Ishikawa (cell line): ENCODE measurements at regions not wholly inside any gene's neighbourhood (a gene's known extent, or its start where the extent isn't known, plus 50 kb on each side); places are given as distances from the start of the nearest gene placed in this dataset.
A peak's percentile ranks its signal among the peaks of the same experiment; 100 is the strongest.

Experiments used
- CEBPB ChIP-seq: IDR thresholded peaks from 2 replicates; pipeline ENCODE4 v1.6.1; 2012
- CREB1 ChIP-seq: IDR thresholded peaks from 2 replicates; pipeline ENCODE4 v1.6.1; 2012; ENCODE audit warnings: low read depth
- EGR1 ChIP-seq: IDR thresholded peaks from 2 replicates; pipeline ENCODE4 v1.6.1; 2012
- EP300 ChIP-seq: IDR thresholded peaks from 2 replicates; pipeline ENCODE4 v1.6.1; 2012; ENCODE audit warnings: borderline replicate concordance
- FOXM1 ChIP-seq: IDR thresholded peaks from 2 replicates; pipeline ENCODE4 v1.6.1; 2012; ENCODE audit warnings: low read depth, borderline replicate concordance
- NFIC ChIP-seq: IDR thresholded peaks from 2 replicates; pipeline ENCODE4 v1.6.1; 2012
- RAD21 ChIP-seq: IDR thresholded peaks from 2 replicates; pipeline ENCODE4 v1.6.1; 2012; ENCODE audit warnings: low read depth
- TAF1 ChIP-seq: IDR thresholded peaks from 2 replicates; pipeline ENCODE4 v1.6.1; 2012; ENCODE audit warnings: low read depth, mild to moderate bottlenecking
- TCF12 ChIP-seq: IDR thresholded peaks from 2 replicates; pipeline ENCODE4 v1.6.1; 2012; ENCODE audit warnings: low read depth
- TEAD4 ChIP-seq: IDR thresholded peaks from 2 replicates; pipeline ENCODE4 v1.6.1; 2012
- YY1 ChIP-seq: IDR thresholded peaks from 2 replicates; pipeline ENCODE4 v1.6.1; 2012; ENCODE audit warnings: low read depth
- ZBTB7A ChIP-seq: IDR thresholded peaks from 2 replicates; pipeline ENCODE4 v1.6.1; 2012; ENCODE audit warnings: low read depth
- TF ChIP-seq, protein P1 (sequence below): IDR thresholded peaks from 2 replicates; pipeline ENCODE4 v1.6.1; 2012
- TF ChIP-seq, protein P2 (sequence below): IDR thresholded peaks from 2 replicates; pipeline ENCODE4 v1.6.1; 2012
- TF ChIP-seq, protein P3 (sequence below): IDR thresholded peaks from 2 replicates; pipeline ENCODE4 v1.6.1; 2012; ENCODE audit warnings: low read depth, mild to moderate bottlenecking

DNA sequence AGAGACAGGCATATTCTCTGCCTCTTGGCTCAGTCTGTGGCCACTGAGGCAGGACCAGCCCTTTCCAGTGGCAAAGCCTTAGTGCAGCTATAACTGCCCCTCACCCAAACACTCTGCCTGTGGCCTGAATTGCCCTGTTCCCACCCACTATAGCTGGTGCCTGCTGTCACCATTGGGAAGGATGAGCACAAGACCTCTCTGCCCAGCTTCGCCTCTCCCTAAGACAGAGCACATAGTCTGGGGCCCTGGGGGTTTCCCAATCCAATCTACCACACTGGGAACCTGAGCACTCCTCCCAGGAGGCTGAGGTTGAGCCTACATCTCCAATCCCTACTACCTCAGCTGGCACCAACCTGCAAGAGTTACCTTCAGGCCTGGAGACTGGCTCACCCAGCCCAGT lies 670.4 kb downstream of the JRKL start:
- TF ChIP-seq TEAD4: no peak
- no peak for TF ChIP-seq CEBPB
- TF ChIP-seq FOXM1: no peak
- no peak for TF ChIP-seq YY1
- no peak for TF ChIP-seq TAF1
- no peak for TF ChIP-seq ZBTB7A

DNA sequence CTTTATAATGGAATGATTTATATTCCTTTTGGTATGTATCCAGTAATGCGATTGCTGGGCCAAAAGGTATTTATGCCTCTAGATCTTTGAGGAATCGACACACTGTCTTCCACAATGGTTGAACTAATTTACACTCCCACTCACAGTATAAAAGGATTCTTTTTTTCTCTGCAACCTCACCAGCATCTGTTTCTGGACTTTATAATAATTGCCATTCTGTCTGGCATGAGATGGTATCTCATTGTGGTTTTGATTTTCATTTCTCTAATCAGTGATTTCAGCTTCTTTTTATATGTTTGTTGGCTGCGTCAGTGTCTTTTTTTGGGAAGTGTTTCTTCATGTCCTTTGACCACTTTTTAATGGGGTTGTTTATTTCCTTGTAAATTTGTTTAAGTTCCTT lies 679.3 kb downstream of the JRKL start:
- no peak for TF ChIP-seq FOXM1
- TF ChIP-seq TEAD4: no peak

DNA sequence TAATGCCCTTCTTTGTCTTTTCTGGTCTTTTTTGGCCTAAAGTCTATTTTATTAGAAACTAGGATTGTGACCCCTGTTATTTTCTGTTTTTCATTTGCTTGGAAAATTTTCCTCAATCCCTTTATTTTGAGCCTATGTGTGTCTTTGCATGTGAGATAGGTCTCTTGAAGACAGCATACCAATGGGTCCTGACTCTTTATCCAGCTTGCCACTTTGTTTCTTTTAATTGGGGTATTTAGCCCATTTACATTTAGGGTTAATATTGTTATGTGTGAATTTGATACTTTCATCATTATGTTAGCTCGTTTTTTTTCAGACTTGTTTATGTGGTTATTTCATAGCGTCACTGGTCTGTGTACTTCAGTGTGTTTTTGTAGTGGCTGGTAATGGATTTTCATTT lies 682.6 kb downstream of the JRKL start:
- TF ChIP-seq, protein P1, sequence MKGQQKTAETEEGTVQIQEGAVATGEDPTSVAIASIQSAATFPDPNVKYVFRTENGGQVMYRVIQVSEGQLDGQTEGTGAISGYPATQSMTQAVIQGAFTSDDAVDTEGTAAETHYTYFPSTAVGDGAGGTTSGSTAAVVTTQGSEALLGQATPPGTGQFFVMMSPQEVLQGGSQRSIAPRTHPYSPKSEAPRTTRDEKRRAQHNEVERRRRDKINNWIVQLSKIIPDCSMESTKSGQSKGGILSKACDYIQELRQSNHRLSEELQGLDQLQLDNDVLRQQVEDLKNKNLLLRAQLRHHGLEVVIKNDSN: no peak
- TF ChIP-seq TEAD4 (no peak), NFIC (no peak), CREB1 (no peak), RAD21 (no peak), TCF12 (no peak), EGR1 (no peak), TAF1 (no peak), ZBTB7A (no peak)
- TF ChIP-seq, protein P2, sequence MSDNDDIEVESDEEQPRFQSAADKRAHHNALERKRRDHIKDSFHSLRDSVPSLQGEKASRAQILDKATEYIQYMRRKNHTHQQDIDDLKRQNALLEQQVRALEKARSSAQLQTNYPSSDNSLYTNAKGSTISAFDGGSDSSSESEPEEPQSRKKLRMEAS: no peak

DNA sequence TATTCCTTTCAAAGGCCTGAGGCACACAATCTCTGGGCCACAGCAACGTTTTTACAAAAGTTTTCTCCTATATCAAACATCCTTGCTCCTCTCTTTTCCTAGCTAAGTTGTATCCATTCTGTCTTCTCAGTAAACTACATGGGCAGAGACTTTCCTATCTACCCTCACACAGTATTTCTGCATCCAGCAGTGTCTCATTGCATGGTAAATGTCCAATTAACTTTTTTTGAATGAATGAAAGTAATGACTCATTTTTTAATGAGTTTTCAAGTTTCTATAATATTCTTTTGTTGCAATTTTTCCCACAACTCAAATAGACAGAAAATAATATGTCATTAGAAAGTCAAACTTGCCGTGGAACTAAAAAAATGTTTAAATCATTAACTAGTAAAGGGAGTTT lies 688.6 kb downstream of the JRKL start:
- TF ChIP-seq, protein P1: no peak
- no peak for TF ChIP-seq TAF1
- TF ChIP-seq FOXM1: no peak
- no peak for TF ChIP-seq EGR1
- no peak for TF ChIP-seq NFIC
- TF ChIP-seq TCF12: no peak
- no peak for TF ChIP-seq TEAD4
- TF ChIP-seq, protein P2: no peak
- TF ChIP-seq YY1: no peak
- no peak for TF ChIP-seq ZBTB7A
- no peak for TF ChIP-seq CEBPB
- TF ChIP-seq RAD21: no peak
- no peak for TF ChIP-seq CREB1
- TF ChIP-seq EP300: no peak

DNA sequence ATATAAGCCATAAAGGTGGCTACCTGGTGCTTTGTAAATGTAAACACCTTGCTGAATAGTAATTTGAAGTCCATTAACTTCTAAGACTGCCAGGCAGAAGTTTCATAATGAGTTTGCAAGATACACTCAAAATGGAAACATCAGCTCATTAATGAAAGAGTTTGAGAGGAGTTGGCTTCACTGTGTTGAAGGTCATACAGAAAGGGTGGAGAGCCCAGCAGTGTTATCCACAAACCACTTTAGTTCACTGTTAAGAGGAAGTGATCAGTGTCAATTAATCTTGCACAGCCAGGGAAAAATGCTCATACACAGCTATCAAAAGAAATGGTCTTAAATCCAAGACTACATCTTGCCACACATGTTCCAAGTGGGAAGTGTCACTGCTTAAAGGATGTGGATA lies 689.4 kb downstream of the JRKL start:
- TF ChIP-seq CEBPB (no peak), TCF12 (no peak), RAD21 (no peak), TEAD4 (no peak), NFIC (no peak), FOXM1 (no peak), CREB1 (no peak), ZBTB7A (no peak), YY1 (no peak), TAF1 (no peak), EGR1 (no peak), EP300 (no peak)
- TF ChIP-seq, protein P1: no peak
- TF ChIP-seq, protein P2: no peak
- TF ChIP-seq, protein P3, sequence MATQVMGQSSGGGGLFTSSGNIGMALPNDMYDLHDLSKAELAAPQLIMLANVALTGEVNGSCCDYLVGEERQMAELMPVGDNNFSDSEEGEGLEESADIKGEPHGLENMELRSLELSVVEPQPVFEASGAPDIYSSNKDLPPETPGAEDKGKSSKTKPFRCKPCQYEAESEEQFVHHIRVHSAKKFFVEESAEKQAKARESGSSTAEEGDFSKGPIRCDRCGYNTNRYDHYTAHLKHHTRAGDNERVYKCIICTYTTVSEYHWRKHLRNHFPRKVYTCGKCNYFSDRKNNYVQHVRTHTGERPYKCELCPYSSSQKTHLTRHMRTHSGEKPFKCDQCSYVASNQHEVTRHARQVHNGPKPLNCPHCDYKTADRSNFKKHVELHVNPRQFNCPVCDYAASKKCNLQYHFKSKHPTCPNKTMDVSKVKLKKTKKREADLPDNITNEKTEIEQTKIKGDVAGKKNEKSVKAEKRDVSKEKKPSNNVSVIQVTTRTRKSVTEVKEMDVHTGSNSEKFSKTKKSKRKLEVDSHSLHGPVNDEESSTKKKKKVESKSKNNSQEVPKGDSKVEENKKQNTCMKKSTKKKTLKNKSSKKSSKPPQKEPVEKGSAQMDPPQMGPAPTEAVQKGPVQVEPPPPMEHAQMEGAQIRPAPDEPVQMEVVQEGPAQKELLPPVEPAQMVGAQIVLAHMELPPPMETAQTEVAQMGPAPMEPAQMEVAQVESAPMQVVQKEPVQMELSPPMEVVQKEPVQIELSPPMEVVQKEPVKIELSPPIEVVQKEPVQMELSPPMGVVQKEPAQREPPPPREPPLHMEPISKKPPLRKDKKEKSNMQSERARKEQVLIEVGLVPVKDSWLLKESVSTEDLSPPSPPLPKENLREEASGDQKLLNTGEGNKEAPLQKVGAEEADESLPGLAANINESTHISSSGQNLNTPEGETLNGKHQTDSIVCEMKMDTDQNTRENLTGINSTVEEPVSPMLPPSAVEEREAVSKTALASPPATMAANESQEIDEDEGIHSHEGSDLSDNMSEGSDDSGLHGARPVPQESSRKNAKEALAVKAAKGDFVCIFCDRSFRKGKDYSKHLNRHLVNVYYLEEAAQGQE: no peak

DNA sequence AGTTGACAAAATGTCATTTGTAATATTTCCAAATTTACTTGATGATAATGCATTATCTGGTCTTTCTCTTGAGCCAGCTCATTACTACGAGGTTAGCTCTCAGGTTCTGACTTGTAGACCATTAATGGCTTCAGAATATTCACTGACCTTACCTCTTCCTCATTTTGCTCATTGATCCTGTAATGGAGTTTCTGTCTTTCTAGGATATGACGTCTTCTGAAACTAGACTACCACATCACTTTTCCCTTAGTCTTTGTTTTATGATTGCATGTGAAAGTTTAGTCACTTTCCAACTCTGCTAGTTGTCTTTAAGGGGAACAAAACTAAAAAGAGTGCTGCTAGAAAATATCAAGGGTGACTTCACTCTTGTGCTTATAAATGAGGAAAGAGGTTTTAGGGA lies 697.6 kb downstream of the JRKL start:
- TF ChIP-seq CEBPB (no peak), TEAD4 (no peak), TCF12 (no peak), YY1 (no peak)

DNA sequence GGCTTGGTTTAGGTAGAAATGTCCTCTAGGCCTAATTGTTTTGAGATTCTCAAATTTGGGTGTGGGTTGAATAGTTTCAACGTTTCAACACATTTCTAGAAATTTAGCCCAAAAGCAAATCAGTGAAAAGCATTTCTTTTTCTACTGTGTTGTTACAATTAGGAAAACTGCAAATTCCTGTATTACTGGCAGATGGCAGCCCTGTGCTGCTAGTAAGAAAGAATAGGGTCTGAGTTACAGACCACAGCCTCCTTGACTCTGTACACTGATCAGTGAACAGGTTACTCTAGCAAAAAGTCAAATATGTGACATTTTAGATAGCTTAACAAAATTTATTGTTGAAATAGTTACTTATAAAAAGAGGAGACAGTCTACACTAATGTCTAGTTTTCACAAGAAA lies 703.0 kb downstream of the JRKL start:
- TF ChIP-seq EGR1: no peak
- 0 out of 2 replicates have a peak, but pooled peaks have one; percentile 10 for TF ChIP-seq RAD21

DNA sequence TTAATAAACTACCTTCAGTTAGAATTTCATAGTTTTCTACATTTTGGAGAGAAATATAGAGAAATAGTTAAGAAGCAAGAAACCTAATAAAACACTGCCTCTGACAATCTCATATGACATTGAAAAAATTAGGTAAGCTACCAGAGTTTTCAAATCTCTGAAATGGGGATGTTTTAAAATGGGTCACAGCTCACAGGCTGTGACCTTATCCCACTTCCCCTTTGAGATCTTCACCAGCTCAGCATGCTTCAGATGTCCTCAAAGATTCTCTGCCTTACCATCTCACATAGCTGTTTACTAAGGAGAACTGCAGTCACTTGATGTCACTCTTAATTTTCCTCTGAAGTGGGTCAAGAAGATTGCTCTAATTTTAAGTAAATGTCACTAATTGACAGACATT lies 717.8 kb downstream of the JRKL start:
- no peak for TF ChIP-seq TEAD4
- no peak for TF ChIP-seq YY1
- TF ChIP-seq RAD21: no peak
- no peak for TF ChIP-seq TCF12
- TF ChIP-seq CEBPB: no peak
- no peak for TF ChIP-seq NFIC
- no peak for TF ChIP-seq EP300
- no peak for TF ChIP-seq CREB1
- no peak for TF ChIP-seq TAF1
- no peak for TF ChIP-seq EGR1
- TF ChIP-seq, protein P2: no peak
- TF ChIP-seq, protein P3: no peak
- no peak for TF ChIP-seq ZBTB7A
- TF ChIP-seq, protein P1: no peak
- no peak for TF ChIP-seq FOXM1
